AG04449 (cell line): ENCODE measurements at regions not wholly inside any gene's neighbourhood (a gene's known extent, or its start where the extent isn't known, plus 50 kb on each side); places are given as distances from the start of the nearest gene placed in this dataset.

ENCODE experiments used
- CTCF ChIA-PET: fragments of 350-600 bp; formaldehyde crosslinking; extraction: SDS; loops from one replicate; lab custom pipeline; 2021; ENCODE audit warnings: antibody characterized with exemption; lab: Yijun Ruan, JAX
- POLR2A ChIA-PET: fragments of 400-600, 350-600 bp; formaldehyde crosslinking; extraction: SDS; loops from one replicate; lab custom pipeline; 2020; ENCODE audit warnings: antibody characterized with exemption, inconsistent platforms; lab: Yijun Ruan, JAX
- DNase-seq: peaks from one replicate; pipeline ENCODE4 v3.0.0-alpha.2; 2010; ENCODE audit warnings: low read depth, low spot score
- H3K4me3 ChIP-seq: 2 replicates; pipeline ENCODE4 v1.5.1; 2011; ENCODE audit warnings: low read depth, mild to moderate bottlenecking, control low read depth, low read length
- TF ChIP-seq, protein P1 (sequence below): IDR thresholded peaks from one replicate; pipeline ENCODE4 v1.5.1; 2011; ENCODE audit warnings: mild to moderate bottlenecking, moderate library complexity, low read length, control low read depth, inconsistent platforms; ENCODE audit not compliant: insufficient read depth; ENCODE audit errors: missing control alignments

DNA sequence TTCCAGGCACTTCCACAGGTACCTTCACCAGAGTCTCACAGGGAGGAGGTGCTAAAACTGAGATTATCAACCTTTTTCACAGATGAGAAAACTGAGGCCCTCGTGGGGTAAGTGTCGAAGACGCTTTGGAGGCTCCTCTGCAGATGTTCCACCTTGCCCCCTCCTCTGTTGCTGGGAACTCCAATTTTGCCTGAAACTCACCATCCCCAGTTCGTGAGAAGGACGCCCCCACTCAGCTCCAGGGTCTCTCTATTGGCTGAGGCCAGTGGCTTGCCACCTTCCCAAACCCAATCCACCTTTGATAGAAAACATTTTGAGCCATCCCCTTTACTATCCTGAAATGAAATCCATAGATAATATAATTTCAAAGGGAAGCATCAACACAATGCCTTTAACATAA is 109.1 kb downstream of the CYP26B1 start:
- DNase-seq = no peak
- POLR2A ChIA-PET = no interaction called here
- no peak overlapping the region for H3K4me3 ChIP-seq
- CTCF ChIA-PET = interaction anchor here (1.1 kb wide), 1 partner anchor 78 kb away, joined by 4 read pairs; no protein-coding TSS in a partner anchor
- TF ChIP-seq, protein P1, sequence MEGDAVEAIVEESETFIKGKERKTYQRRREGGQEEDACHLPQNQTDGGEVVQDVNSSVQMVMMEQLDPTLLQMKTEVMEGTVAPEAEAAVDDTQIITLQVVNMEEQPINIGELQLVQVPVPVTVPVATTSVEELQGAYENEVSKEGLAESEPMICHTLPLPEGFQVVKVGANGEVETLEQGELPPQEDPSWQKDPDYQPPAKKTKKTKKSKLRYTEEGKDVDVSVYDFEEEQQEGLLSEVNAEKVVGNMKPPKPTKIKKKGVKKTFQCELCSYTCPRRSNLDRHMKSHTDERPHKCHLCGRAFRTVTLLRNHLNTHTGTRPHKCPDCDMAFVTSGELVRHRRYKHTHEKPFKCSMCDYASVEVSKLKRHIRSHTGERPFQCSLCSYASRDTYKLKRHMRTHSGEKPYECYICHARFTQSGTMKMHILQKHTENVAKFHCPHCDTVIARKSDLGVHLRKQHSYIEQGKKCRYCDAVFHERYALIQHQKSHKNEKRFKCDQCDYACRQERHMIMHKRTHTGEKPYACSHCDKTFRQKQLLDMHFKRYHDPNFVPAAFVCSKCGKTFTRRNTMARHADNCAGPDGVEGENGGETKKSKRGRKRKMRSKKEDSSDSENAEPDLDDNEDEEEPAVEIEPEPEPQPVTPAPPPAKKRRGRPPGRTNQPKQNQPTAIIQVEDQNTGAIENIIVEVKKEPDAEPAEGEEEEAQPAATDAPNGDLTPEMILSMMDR = no peak

DNA sequence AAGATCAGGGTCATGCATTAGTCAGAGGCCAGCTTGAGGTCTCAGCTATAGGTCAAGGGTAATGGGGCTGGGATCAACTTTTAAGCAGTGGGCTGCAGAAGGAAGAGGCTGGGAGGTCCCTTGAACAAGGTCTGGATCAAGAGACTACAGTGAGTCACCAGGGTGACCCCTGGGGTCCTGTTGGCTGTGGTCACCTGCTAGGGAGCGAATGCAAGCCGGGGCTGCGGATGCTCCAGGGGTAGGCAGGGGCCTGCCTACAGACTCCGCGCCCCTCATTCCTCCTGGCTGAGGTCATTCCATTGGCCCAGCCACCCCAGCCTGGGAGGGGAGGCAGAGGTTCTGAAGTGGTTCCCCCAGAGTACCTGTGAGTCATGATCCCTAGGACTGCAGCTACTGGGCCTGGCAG is 110.4 kb downstream of the CYP26B1 start:
- TF ChIP-seq, protein P1 = no peak
- POLR2A ChIA-PET = no interaction called here
- no peak for DNase-seq
- CTCF ChIA-PET = interaction anchor here (0.9 to 1.5 kb wide), 2 partner anchors 9 to 14 kb away, joined by 3 read pairs; no protein-coding TSS in a partner anchor
- H3K4me3 ChIP-seq = no peak overlapping the region

DNA sequence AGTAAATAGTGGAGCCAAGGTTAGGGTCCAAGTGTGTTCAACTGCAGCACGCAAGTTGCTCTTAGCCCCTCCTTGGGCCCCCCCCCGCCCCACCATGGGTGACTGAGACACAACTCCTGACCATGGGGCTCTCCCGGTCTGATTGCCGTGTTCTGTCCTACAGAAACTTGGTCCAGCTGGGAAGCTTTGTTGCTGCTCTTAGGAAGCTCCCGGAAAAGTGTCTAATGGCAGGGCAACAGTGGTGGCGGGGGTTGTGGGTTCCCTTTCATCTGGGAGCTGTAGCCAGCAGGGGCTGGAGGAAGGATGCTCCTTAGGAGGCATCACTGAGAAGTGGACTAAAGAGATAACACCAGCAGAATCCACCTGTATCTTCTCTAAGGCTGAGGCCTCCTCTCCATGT is 111.1 kb downstream of the CYP26B1 start:
- CTCF ChIA-PET = interaction anchor here (0.9 to 1.5 kb wide), 3 partner anchors 10 to 350 kb away, joined by 3 read pairs; no protein-coding TSS in a partner anchor
- no peak overlapping the region for H3K4me3 ChIP-seq
- no peak for DNase-seq
- TF ChIP-seq, protein P1 = no peak
- POLR2A ChIA-PET = no interaction called here

DNA sequence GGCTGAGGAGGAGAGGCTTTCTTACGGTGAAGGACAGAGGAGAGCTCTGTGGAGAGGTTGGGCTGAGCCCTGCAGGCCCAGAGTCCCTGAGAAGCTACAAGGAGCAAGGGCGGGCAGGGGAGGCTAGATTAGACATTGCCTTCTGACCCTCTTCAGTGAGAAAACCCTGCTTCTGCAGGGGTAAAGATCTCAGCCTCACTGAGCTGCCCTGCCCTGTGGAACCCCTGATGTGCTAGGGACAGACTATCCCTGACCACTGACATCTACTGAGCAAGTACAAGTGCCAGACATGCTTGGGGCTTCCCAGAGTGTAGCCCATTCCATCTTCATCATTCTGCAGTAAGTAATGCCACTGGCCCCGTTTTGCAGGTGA is 111.5 kb downstream of the CYP26B1 start:
- DNase-seq = no peak
- no peak overlapping the region for H3K4me3 ChIP-seq
- ChIA-PET CTCF (interaction anchor here (0.9 to 1.2 kb wide), 2 partner anchors 15 to 349 kb away, joined by 3 read pairs; no protein-coding TSS in a partner anchor), POLR2A (no interaction called here)
- TF ChIP-seq, protein P1 = no peak

DNA sequence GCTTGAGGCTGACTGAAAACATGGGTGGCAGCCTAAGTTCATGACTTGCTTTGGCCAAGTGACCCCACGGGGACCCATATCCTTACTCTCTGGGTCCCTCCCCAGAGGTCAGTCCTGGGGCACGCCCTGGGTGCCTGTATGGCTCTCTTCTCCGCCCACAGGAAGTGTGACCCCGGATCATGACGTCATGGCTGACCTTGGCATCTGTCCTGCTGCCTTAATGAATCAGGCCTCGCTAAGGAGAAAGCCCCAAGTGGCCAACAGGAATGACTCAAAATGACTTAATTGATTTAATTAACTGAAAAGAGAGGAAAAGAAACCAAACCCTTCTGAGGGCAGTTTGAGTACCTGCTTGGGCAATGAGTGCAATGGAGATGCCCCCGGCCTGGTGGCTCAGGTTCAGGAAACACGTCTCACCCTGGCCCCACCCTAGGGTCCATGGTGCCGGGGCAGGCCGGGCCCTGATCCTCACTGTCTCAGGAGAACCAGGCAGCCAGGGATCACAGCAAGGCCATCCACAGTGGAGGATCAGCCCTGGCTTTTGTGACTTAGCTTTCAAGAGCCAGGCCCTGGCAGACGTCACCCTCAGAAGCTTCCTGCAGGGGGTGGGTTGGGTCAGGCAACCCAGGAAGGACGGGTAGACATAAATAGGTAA is 112.0 kb downstream of the CYP26B1 start:
- H3K4me3 ChIP-seq = no peak overlapping the region
- DNase-seq = no peak
- ChIA-PET CTCF (interaction anchor here (1.2 kb wide), 1 partner anchor 349 kb away, joined by 3 read pairs; no protein-coding TSS in a partner anchor), POLR2A (no interaction called here)
- TF ChIP-seq, protein P1 = no peak

DNA sequence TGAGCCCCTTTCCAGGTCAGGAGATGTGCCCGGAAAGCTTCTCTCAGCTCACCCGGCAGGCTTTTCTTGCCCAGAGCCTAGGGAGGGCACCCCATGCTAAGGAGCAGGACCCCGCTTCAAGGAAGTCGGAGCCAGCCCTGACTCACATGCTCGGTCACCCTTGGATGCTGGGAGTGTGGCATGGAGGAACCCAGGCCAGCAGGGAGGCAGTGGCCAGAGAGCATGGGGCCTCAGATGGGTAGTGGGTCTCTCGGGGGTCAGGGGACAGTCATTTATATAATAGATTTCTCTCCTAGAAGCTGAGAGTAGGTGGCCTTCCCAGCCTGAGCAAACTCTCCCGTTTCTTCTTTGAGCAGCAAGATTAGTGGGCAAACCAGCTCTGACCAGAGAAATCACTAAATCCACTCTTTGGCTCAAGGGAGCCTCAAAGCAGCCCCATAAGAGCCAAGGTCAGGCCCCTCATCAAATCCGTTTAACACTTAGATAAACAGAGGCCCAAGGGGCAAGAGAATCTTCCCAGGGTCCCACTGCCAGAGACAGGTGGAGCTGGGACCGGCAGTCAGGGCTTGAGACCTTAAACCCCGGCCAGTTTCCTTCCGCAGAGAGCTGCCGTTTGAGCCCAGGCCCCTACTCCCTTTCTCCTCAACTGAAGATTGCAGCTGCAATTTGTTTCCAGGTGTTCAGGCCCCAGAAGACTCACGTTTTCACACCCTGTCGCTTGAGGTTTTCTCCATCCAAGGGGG is 113.1 kb downstream of the CYP26B1 start:
- ChIA-PET POLR2A (no interaction called here), CTCF (interaction anchor here (0.8 kb wide), 1 partner anchor 40 kb away, joined by 3 read pairs; no protein-coding TSS in a partner anchor)
- DNase-seq = no peak
- TF ChIP-seq, protein P1 = no peak
- H3K4me3 ChIP-seq = no peak overlapping the region
